ENCODE measurements at regions not wholly inside any gene's neighbourhood (a gene's known extent, or its start where the extent isn't known, plus 50 kb on each side); places are given as distances from the start of the nearest gene placed in this dataset. TPM values are rescaled to one million over a fixed set of nuclear protein-coding genes. Genes with fewer than 3 reads are reported as not detected.

GRCh38 chr15:87082581-87082980 is 1002.9 kb downstream of the AGBL1 start:
- POLR2A ChIA-PET: no interaction called here
- CTCF ChIA-PET: no interaction called here
- DNase-seq (ENCODE audit: low read depth): no peak
- Histone ChIP-seq H3K4me3 (ENCODE audit: low read depth, low read length) (no peak overlapping the region), H3K27me3 (ENCODE audit: control insufficient read depth, insufficient read depth, low read length) (no peaks in the 10 kb centered on the region), H3K36me3 (ENCODE audit: control insufficient read depth, insufficient read depth, low read length) (no peaks in the 10 kb centered on the region)
- no peak for TF ChIP-seq CTCF (IDR thresholded peaks at IDR 0.05; ENCODE audit: insufficient read depth, low read depth, low read length)

GRCh38 chr15:87080547-87080946 is 1000.9 kb downstream of the AGBL1 start:
- Histone ChIP-seq H3K4me3 (ENCODE audit: low read depth, low read length) (no peak overlapping the region), H3K36me3 (ENCODE audit: control insufficient read depth, insufficient read depth, low read length) (no peaks in the 10 kb centered on the region), H3K27me3 (ENCODE audit: control insufficient read depth, insufficient read depth, low read length) (no peaks in the 10 kb centered on the region)
- CTCF ChIA-PET: interaction anchor here (0.6 kb wide), 1 partner anchor 362 kb away, joined by 4 read pairs; no protein-coding TSS in a partner anchor
- TF ChIP-seq CTCF (IDR thresholded peaks at IDR 0.05; ENCODE audit: insufficient read depth, low read depth, low read length): no peak
- DNase-seq (ENCODE audit: low read depth): no peak
- POLR2A ChIA-PET: no interaction called here

Small RNA genes in the stretch of these regions (small RNA-seq; reads per million reads assigned to genes)
- gene RNU6-185P (ENCODE audit: insufficient read length, low read depth, low replicate concordance): not detected

All from BJ (cell line).